Testis (tissue), 2 donors: ENCODE measurements at regions not wholly inside any gene's neighbourhood (a gene's known extent, or its start where the extent isn't known, plus 50 kb on each side); places are given as distances from the start of the nearest gene placed in this dataset.

Experiments used
- CTCF ChIP-seq, 3 experiments: fragments of 450-650 bp in 2 of 3; fragments of 200-600 bp in 1 of 3; sonication (generic) in 1 of 3; IDR thresholded peaks; one replicate each; pipeline ENCODE4 v1.5.1; 2016 to 2019; ENCODE audit warnings: antibody characterized with exemption in 3 of 3, mild to moderate bottlenecking in 2 of 3, moderate library complexity in 1 of 3
- POLR2A ChIP-seq: fragments of 450-650 bp; IDR thresholded peaks from one replicate; pipeline ENCODE4 v1.6.1; 2017; ENCODE audit warnings: antibody characterized with exemption, mild to moderate bottlenecking, moderate library complexity

- no peak for TF ChIP-seq CTCF (IDR thresholded peaks at IDR 0.05)
- TF ChIP-seq POLR2A: no peak
Observed at GRCh38 chr12:60415351-60415750, 819.5 kb downstream of the SLC16A7 start.
